DOHH2 (cell line): ENCODE measurements at regions not wholly inside any gene's neighbourhood (a gene's known extent, or its start where the extent isn't known, plus 50 kb on each side); places are given as distances from the start of the nearest gene placed in this dataset.

Source experiments
- CTCF ChIP-seq: fragments of 200-600 bp; sonication (generic); IDR thresholded peaks from one replicate; pipeline ENCODE4 v1.5.1; 2014; ENCODE audit warnings: antibody characterized with exemption, mild to moderate bottlenecking, low read depth, low read length; ENCODE audit not compliant: poor library complexity, severe bottlenecking
- EZH2phosphoT487 ChIP-seq: fragments of 200-600 bp; sonication (generic); IDR thresholded peaks from 2 replicates; pipeline ENCODE4 v1.6.1; 2017; ENCODE audit warnings: borderline replicate concordance, mild to moderate bottlenecking, antibody characterized with exemption, low read length, moderate library complexity, mixed read lengths

DNA sequence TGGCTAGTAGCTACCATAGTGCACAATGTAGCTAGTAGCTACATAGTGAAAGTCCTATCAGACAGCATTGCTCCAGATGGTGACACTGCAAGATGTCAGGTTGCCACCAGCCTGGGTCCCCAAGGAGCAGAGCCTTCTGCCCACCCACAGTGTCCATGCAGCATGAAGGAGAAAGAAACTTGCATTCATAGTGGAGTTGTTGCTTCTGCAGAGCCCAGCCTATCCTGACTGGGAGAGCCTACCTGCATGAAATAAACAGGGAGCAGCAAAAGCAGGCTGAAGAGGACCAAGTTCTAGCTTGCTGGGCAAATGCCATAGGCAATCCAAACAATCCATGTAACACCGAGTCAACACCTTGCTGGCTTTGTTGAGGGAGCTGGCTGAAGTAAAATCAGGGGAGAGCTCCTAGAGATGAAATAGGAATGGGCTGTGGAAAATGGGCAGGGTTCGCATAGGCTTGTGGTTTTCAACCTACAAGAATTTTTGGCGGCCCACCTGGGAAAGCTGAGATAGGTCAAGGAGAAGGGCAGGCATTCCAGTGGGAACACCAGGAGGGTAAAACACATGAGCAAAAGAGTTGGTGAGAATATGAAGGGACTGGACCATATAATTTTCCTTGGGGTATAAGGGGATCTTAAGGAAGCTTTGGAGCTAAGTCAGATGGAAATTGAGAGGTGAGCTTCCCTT is 195.8 kb downstream of the CYP26B1 start:
- TF ChIP-seq CTCF (no peak), EZH2phosphoT487 (no peak)
